ENCODE measurements at regions not wholly inside any gene's neighbourhood (a gene's known extent, or its start where the extent isn't known, plus 50 kb on each side); places are given as distances from the start of the nearest gene placed in this dataset.

DNA sequence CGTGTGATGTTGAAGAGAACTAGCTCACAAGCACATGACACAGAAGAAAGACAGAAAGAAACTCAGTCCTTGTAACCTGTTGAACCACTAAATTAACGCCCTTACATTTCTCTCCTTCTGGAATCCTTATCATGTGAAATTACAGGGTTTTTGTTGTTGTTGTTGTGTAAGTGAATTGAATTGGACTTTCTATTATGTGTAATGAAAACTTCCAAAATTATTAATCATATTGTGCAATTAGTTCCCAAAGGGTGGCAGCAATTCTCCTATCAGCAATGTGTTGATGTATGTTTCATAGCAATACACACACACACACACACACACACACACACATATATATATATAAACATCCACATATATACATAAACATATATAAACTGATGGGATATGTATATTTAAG lies 402.2 kb upstream of the TCF4 start:
- no peaks in the 10 kb centered on the region for H3K36me3 ChIP-seq
- H3K4me1 ChIP-seq = peaks cover 3 to 7% of the 10 kb centered on the region in 2 donors
- no peaks in the 10 kb centered on the region for H3K27me3 ChIP-seq
- TF ChIP-seq POLR2A (IDR thresholded peaks at IDR 0.05) = no peak
- TF ChIP-seq, protein P1, sequence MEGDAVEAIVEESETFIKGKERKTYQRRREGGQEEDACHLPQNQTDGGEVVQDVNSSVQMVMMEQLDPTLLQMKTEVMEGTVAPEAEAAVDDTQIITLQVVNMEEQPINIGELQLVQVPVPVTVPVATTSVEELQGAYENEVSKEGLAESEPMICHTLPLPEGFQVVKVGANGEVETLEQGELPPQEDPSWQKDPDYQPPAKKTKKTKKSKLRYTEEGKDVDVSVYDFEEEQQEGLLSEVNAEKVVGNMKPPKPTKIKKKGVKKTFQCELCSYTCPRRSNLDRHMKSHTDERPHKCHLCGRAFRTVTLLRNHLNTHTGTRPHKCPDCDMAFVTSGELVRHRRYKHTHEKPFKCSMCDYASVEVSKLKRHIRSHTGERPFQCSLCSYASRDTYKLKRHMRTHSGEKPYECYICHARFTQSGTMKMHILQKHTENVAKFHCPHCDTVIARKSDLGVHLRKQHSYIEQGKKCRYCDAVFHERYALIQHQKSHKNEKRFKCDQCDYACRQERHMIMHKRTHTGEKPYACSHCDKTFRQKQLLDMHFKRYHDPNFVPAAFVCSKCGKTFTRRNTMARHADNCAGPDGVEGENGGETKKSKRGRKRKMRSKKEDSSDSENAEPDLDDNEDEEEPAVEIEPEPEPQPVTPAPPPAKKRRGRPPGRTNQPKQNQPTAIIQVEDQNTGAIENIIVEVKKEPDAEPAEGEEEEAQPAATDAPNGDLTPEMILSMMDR (IDR thresholded peaks at IDR 0.05 in 4 of 5, conservative IDR thresholded peaks at IDR 0.05 in 1 of 5) = no peak
- H3K4me3 ChIP-seq = no peak overlapping the region
- ATAC-seq (no peak), DNase-seq (no peak)
- H3K9me3 ChIP-seq = no peaks in the 10 kb centered on the region
- in situ Hi-C loops (cut with MboI; ENCODE audit: low sequenced_read_pairs in 4 of 4) = no loop called here
- H3K27ac ChIP-seq = no peak overlapping the region
- intact Hi-C loops (cut with DNase I; ENCODE audit: low total_unique reads) = no loop called here

DNA sequence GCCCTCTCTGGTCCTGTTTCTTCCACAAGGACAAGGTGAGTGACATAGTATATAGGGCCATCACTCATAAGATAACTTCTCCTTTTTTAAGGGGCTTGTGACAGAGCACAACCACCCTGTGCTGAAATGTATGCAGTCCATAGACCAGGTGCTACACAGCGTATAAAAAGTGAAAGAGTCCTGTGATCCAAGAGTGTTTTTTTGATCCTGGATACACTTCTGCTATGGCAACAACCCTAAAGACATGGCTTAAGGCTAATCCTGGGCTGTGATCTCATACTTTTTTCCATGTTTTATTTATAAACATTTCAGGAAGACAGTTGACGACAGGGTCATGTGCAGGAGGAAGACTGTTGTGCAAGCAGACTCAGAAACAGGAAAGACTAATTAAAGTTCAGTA lies 400.5 kb upstream of the TCF4 start:
- Histone ChIP-seq H3K27ac (peak overlapping the region; percentile 54 to 69 (median 61)), H3K4me3 (no peak overlapping the region), H3K4me1 (peaks cover 3 to 7% of the 10 kb centered on the region in 2 donors), H3K9me3 (no peaks in the 10 kb centered on the region), H3K36me3 (no peaks in the 10 kb centered on the region), H3K27me3 (no peaks in the 10 kb centered on the region)
- DNase-seq (peak in 1 of 2 donors; percentile 16), ATAC-seq (peak; percentile 86 to 89)
- in situ Hi-C loops (cut with MboI; ENCODE audit: low sequenced_read_pairs in 4 of 4) (no loop called here), intact Hi-C loops (cut with DNase I; ENCODE audit: low total_unique reads) (loop anchor here (10.0 kb wide), 1 partner anchor 204 kb away; no protein-coding TSS in a partner anchor)
- TF ChIP-seq, protein P1 (IDR thresholded peaks at IDR 0.05 in 4 of 5, conservative IDR thresholded peaks at IDR 0.05 in 1 of 5) = no peak
- TF ChIP-seq POLR2A (IDR thresholded peaks at IDR 0.05) = no peak

DNA sequence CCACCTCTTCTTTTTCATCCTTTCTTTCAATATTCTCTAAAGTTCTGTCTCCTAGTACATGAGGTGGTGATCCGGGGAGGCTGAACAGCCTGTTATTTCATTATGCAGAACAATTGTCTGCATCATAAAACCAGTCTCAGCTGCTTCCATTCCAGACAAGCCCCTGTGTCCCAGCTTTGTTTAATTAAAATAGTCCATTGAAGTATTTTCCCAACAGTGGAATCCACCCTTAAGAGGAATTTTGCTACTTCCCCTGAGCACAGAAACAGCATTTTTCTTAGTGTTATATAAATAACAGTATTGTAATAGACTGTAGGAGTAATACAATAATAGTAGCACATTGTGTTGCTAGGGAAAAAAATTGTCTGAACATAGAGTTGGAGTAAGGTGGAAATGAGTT lies 395.4 kb upstream of the TCF4 start:
- ATAC-seq = peak in 1 of 2 donors; percentile 56
- no peak for DNase-seq
- intact Hi-C loops (cut with DNase I; ENCODE audit: low total_unique reads) (loop anchor here (10.0 kb wide), 1 partner anchor 199 kb away; no protein-coding TSS in a partner anchor), in situ Hi-C loops (cut with MboI; ENCODE audit: low sequenced_read_pairs in 4 of 4) (no loop called here)
- Histone ChIP-seq H3K4me1 (peaks cover 2 to 3% of the 10 kb centered on the region in 2 donors), H3K36me3 (no peaks in the 10 kb centered on the region), H3K9me3 (no peaks in the 10 kb centered on the region), H3K4me3 (peak overlapping the region in 1 of 4 donors; percentile 3), H3K27me3 (no peaks in the 10 kb centered on the region), H3K27ac (peak overlapping the region; percentile 49 to 70 (median 56))
- TF ChIP-seq, protein P1 (IDR thresholded peaks at IDR 0.05 in 4 of 5, conservative IDR thresholded peaks at IDR 0.05 in 1 of 5) = no peak
- TF ChIP-seq POLR2A (IDR thresholded peaks at IDR 0.05) = no peak

DNA sequence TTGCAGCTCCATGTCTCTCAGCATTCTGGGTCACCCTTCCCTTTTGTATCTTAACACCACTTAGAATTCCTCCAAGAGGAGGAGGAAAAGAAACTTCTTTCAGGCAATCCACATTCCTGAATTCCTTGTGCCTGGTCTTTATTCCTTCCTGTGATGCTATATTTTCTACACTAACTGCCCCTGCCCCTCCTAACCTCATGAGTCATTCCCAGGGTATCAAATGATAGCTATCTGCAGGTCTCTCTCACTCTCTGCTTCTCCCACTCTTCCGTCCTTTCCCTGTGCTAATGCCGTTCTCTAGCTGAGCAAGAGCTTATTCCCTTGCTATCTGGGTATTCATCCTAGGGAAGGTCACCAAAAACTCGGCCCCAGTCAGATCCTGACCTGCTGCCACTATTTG lies 395.0 kb upstream of the TCF4 start:
- in situ Hi-C loops (cut with MboI; ENCODE audit: low sequenced_read_pairs in 4 of 4) = no loop called here

More for the DNA sequence above, 395.0 kb upstream of the TCF4 start:
- intact Hi-C loops (cut with DNase I; ENCODE audit: low total_unique reads) = loop anchor here (10.0 kb wide), 1 partner anchor 198 kb away; no protein-coding TSS in a partner anchor
- Histone ChIP-seq H3K36me3 (no peaks in the 10 kb centered on the region), H3K27me3 (no peaks in the 10 kb centered on the region), H3K27ac (peak overlapping the region; percentile 49 to 70 (median 56)), H3K4me1 (no peaks in the 10 kb centered on the region), H3K9me3 (no peaks in the 10 kb centered on the region), H3K4me3 (no peak overlapping the region)
- no peak for DNase-seq
- no peak for TF ChIP-seq POLR2A (IDR thresholded peaks at IDR 0.05)
- TF ChIP-seq, protein P1 (IDR thresholded peaks at IDR 0.05 in 4 of 5, conservative IDR thresholded peaks at IDR 0.05 in 1 of 5) = no peak
- ATAC-seq = no peak

Measured in gastrocnemius medialis (tissue), 4 donors.